ENCODE measurements at regions not wholly inside any gene's neighbourhood (a gene's known extent, or its start where the extent isn't known, plus 50 kb on each side); places are given as distances from the start of the nearest gene placed in this dataset.

DNA sequence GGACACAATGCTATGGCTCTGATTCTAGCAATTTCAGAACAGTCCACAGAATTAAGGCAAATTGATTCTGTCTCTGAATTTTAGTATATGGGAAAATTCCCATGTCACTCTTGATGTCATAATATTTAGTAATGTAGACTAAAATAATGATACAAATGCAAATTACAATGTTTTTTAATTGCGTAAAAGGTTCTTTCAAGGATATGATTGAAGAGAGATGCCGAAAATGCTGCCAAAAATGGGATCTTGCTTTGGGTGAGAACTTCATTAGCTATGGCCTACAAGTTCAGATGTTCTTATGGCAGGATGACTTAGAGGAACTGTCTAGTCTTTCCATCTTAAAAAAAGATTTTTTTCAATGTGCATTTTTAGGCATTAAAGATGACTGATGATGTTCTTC is 170.6 kb downstream of the TMA16 start:
- Histone ChIP-seq H3K27me3 (no peaks in the 10 kb centered on the region), H3K27ac (no peak overlapping the region), H3K4me3 (no peak overlapping the region), H3K9me3 (no peaks in the 10 kb centered on the region), H3K36me3 (ENCODE audit: low read depth, missing control alignments) (no peaks in the 10 kb centered on the region), H3K4me1 (no peaks in the 10 kb centered on the region)
- intact Hi-C loops (cut with DNase I; ENCODE audit: low total_unique reads) = no loop called here
- DNase-seq = no peak
- TF ChIP-seq, protein P1, sequence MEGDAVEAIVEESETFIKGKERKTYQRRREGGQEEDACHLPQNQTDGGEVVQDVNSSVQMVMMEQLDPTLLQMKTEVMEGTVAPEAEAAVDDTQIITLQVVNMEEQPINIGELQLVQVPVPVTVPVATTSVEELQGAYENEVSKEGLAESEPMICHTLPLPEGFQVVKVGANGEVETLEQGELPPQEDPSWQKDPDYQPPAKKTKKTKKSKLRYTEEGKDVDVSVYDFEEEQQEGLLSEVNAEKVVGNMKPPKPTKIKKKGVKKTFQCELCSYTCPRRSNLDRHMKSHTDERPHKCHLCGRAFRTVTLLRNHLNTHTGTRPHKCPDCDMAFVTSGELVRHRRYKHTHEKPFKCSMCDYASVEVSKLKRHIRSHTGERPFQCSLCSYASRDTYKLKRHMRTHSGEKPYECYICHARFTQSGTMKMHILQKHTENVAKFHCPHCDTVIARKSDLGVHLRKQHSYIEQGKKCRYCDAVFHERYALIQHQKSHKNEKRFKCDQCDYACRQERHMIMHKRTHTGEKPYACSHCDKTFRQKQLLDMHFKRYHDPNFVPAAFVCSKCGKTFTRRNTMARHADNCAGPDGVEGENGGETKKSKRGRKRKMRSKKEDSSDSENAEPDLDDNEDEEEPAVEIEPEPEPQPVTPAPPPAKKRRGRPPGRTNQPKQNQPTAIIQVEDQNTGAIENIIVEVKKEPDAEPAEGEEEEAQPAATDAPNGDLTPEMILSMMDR (IDR thresholded peaks at IDR 0.05) = no peak
- no peak for TF ChIP-seq POLR2A (IDR thresholded peaks at IDR 0.05)
- WGBS, 2 donors = 98 to 100% methylated on average over 2 of the region's 2 CpGs

DNA sequence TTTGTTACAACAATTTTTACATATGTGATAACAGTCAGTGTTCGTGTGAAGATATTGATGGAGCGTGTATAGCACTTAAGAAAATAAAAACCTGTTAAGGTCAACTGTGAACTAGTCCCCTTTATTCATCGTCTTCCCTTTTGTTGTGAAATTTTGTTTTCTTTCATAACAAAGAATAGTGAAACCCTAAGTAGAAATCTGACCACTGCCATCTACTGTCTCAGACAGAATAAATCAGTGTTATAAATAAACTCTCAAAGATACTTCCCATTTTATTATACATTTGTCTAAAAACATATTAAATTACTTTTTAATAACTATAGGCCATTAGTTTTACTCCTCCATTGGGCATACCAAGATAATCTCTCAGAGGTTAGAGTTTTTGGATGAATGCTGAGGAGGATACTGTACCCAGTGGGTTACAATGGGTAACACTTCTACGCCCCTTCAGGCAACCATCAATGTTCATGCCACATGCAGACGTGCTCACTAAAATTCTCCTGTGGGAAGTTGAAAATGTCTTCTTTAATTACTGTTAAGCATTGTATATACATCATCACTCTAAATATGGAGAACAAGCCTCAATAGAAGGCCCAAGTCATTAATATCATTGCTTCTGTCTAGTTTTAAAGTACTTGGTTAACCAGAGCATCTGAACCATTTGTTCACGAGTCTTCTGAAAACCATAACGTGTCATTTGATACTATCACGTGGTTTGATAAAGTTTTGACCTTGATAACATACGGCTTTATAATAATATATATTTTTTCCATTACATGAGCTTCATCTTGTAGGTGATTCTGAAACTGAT is 171.2 kb downstream of the TMA16 start:
- no peak for TF ChIP-seq POLR2A (IDR thresholded peaks at IDR 0.05)
- TF ChIP-seq, protein P1 (IDR thresholded peaks at IDR 0.05) = no peak
- Histone ChIP-seq H3K4me1 (no peaks in the 10 kb centered on the region), H3K27me3 (no peaks in the 10 kb centered on the region), H3K9me3 (no peaks in the 10 kb centered on the region), H3K27ac (no peak overlapping the region), H3K4me3 (no peak overlapping the region), H3K36me3 (ENCODE audit: low read depth, missing control alignments) (no peaks in the 10 kb centered on the region)
- 81 to 83% methylated on average over 9 of the region's 9 CpGs for WGBS, 2 donors
- intact Hi-C loops (cut with DNase I; ENCODE audit: low total_unique reads) = no loop called here
- no peak for DNase-seq

DNA sequence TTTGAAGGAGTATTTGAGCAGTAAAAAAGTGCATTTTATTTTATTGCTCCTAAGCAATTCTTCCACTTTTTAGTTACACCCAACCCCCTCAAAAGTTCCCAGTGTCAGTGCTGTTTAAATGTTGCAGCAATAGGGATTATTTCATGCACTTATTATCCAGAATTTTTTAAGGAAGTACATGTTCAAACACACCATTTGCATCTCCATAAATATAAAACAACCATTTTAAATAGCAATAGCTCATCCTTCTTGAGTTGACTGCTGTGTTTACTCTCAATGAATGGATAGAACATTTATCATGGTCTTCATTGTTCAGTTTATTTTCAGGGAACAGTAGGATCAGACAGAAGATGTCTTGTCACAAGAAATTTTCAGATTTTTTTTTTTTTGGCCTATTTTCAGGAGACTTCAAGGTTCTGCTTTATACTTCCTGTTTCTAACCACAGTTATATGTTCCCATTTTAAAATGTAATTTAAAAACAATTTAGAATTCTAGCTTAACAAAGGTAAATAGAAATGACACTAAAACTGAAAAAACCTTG is 171.9 kb downstream of the TMA16 start:
- H3K27ac ChIP-seq = no peak overlapping the region
- no peak for DNase-seq

DNA sequence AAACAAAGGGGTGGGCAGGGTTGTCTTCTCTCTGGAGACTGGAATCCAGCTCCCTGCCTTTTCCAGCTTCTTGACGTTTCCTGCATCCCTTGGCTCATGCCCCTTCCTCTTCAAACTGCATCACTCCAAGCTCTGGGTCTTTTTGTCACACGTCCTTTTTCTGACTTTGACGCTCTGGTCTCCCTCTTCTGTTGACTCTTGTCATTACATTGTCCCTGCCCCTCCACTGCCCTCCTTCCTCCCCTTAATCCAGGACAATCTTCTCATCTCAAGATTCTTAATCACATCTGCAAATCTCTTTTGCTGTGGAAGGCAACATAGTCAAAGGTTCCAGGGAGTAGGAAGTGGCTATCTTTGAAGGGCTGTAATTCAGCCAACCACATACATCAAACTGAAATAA is 178.3 kb downstream of the TMA16 start:
- intact Hi-C loops (cut with DNase I; ENCODE audit: low total_unique reads) = no loop called here

More for the DNA sequence above, 171.9 kb downstream of the TMA16 start:
- TF ChIP-seq POLR2A (IDR thresholded peaks at IDR 0.05) = no peak
- TF ChIP-seq, protein P1 (IDR thresholded peaks at IDR 0.05) = no peak
- intact Hi-C loops (cut with DNase I; ENCODE audit: low total_unique reads) = no loop called here
- H3K4me3 ChIP-seq = no peak overlapping the region
- H3K36me3 ChIP-seq (ENCODE audit: low read depth, missing control alignments) = no peaks in the 10 kb centered on the region
- no peaks in the 10 kb centered on the region for H3K9me3 ChIP-seq
- H3K4me1 ChIP-seq = no peaks in the 10 kb centered on the region
- H3K27me3 ChIP-seq = no peaks in the 10 kb centered on the region

More for the DNA sequence above, 178.3 kb downstream of the TMA16 start:
- H3K4me1 ChIP-seq = no peaks in the 10 kb centered on the region
- no peaks in the 10 kb centered on the region for H3K9me3 ChIP-seq
- no peaks in the 10 kb centered on the region for H3K27me3 ChIP-seq
- DNase-seq = no peak
- no peak overlapping the region for H3K4me3 ChIP-seq
- no peak overlapping the region for H3K27ac ChIP-seq
- no peaks in the 10 kb centered on the region for H3K36me3 ChIP-seq (ENCODE audit: low read depth, missing control alignments)
- TF ChIP-seq POLR2A (IDR thresholded peaks at IDR 0.05) = no peak
- TF ChIP-seq, protein P1 (IDR thresholded peaks at IDR 0.05) = no peak
- 85 to 89% methylated on average over 3 of the region's 3 CpGs for WGBS, 2 donors
